ENCODE measurements at regions not wholly inside any gene's neighbourhood (a gene's known extent, or its start where the extent isn't known, plus 50 kb on each side); places are given as distances from the start of the nearest gene placed in this dataset.

GRCh38 chr3:72232331-72232730 lies 447.4 kb upstream of the PROK2 start:
- 91% methylated on average over 4 of the region's 4 CpGs for WGBS (ENCODE audit: low lambda C conversion rate, missing lambda C conversion rate)
- no peak overlapping the region for H3K27ac ChIP-seq
- H3K4me3 ChIP-seq, result no peak overlapping the region
- no peak for DNase-seq (ENCODE audit: low spot score)
- TF ChIP-seq CTCF (IDR thresholded peaks at IDR 0.05; ENCODE audit: poor library complexity) (no peak), EZH2phosphoT487 (IDR thresholded peaks at IDR 0.05; ENCODE audit: low read depth, severe bottlenecking, unreplicated experiment) (no peak), EZH2 (IDR thresholded peaks at IDR 0.05; ENCODE audit: borderline replicate concordance) (no peak)
- no peaks in the 10 kb centered on the region for H3K9me3 ChIP-seq (ENCODE audit: low read depth)
- peaks cover 13% of the 10 kb centered on the region for H3K4me1 ChIP-seq (ENCODE audit: insufficient read depth)
- H4K20me1 ChIP-seq (ENCODE audit: insufficient read depth, poor library complexity, severe bottlenecking), result no peaks in the 10 kb centered on the region
- no peaks in the 10 kb centered on the region for H3K27me3 ChIP-seq
- no peak overlapping the region for H2AFZ ChIP-seq
- H3K9me2 ChIP-seq (replicated peaks; ENCODE audit: insufficient read depth), result no peaks in the 10 kb centered on the region
- no peaks in the 10 kb centered on the region for H3K36me3 ChIP-seq (replicated peaks; ENCODE audit: insufficient read depth, low read depth)
- no peaks in the 10 kb centered on the region for H3K79me2 ChIP-seq
- H3K4me2 ChIP-seq, result no peak overlapping the region

GRCh38 chr3:72231439-72232196 lies 446.7 kb upstream of the PROK2 start:
- Histone ChIP-seq H3K4me3 (no peak overlapping the region), H3K27me3 (no peaks in the 10 kb centered on the region), H3K79me2 (no peaks in the 10 kb centered on the region), H3K4me2 (no peak overlapping the region), H4K20me1 (ENCODE audit: insufficient read depth, poor library complexity, severe bottlenecking) (no peaks in the 10 kb centered on the region), H3K27ac (no peak overlapping the region), H3K4me1 (ENCODE audit: insufficient read depth) (peaks cover 13% of the 10 kb centered on the region), H3K9me3 (ENCODE audit: low read depth) (no peaks in the 10 kb centered on the region), H2AFZ (no peak overlapping the region), H3K36me3 (replicated peaks; ENCODE audit: insufficient read depth, low read depth) (no peaks in the 10 kb centered on the region), H3K9me2 (replicated peaks; ENCODE audit: insufficient read depth) (no peaks in the 10 kb centered on the region)
- TF ChIP-seq EZH2phosphoT487 (IDR thresholded peaks at IDR 0.05; ENCODE audit: low read depth, severe bottlenecking, unreplicated experiment), result no peak
- no peak for TF ChIP-seq EZH2 (IDR thresholded peaks at IDR 0.05; ENCODE audit: borderline replicate concordance)
- TF ChIP-seq CTCF (IDR thresholded peaks at IDR 0.05; ENCODE audit: poor library complexity), result no peak
- WGBS (ENCODE audit: low lambda C conversion rate, missing lambda C conversion rate), result 81% methylated on average over 10 of the region's 10 CpGs
- no peak for DNase-seq (ENCODE audit: low spot score)

- H4K20me1 ChIP-seq (ENCODE audit: insufficient read depth, poor library complexity, severe bottlenecking), result no peaks in the 10 kb centered on the region
- H3K27ac ChIP-seq, result no peak overlapping the region
- DNase-seq (ENCODE audit: low spot score), result no peak
- no peak overlapping the region for H2AFZ ChIP-seq
- H3K27me3 ChIP-seq, result no peaks in the 10 kb centered on the region
- H3K4me2 ChIP-seq, result no peak overlapping the region
- TF ChIP-seq CTCF (IDR thresholded peaks at IDR 0.05; ENCODE audit: poor library complexity), result no peak
- no peak for TF ChIP-seq EZH2 (IDR thresholded peaks at IDR 0.05; ENCODE audit: borderline replicate concordance)
- no peak for TF ChIP-seq EZH2phosphoT487 (IDR thresholded peaks at IDR 0.05; ENCODE audit: low read depth, severe bottlenecking, unreplicated experiment)
- WGBS (ENCODE audit: low lambda C conversion rate, missing lambda C conversion rate), result 44% methylated on average over 1 of the region's 1 CpG
- no peaks in the 10 kb centered on the region for H3K36me3 ChIP-seq (replicated peaks; ENCODE audit: insufficient read depth, low read depth)
- H3K4me3 ChIP-seq, result no peak overlapping the region
- H3K4me1 ChIP-seq (ENCODE audit: insufficient read depth), result peaks cover 13% of the 10 kb centered on the region
- no peaks in the 10 kb centered on the region for H3K9me2 ChIP-seq (replicated peaks; ENCODE audit: insufficient read depth)
- H3K79me2 ChIP-seq, result no peaks in the 10 kb centered on the region
- H3K9me3 ChIP-seq (ENCODE audit: low read depth), result no peaks in the 10 kb centered on the region
Measured at GRCh38 chr3:72230774-72231379, 445.9 kb upstream of the PROK2 start.

All from hepatocyte (in vitro differentiated cells).